Transverse colon (tissue), 3 donors: ENCODE measurements at regions not wholly inside any gene's neighbourhood (a gene's known extent, or its start where the extent isn't known, plus 50 kb on each side); places are given as distances from the start of the nearest gene placed in this dataset.

Source experiments
- CTCF ChIP-seq, 5 experiments: fragments of 200-600 bp in 3 of 5; fragments of 450-650 bp in 2 of 5; sonication (generic) in 3 of 5; IDR thresholded peaks; 1 replicate in 2 of 5; 2 replicates in 3 of 5; pipeline ENCODE4 v1.5.1; 2016 to 2017; ENCODE audit warnings: antibody characterized with exemption in 5 of 5, inconsistent platforms in 3 of 5, mild to moderate bottlenecking in 2 of 5, moderate library complexity in 1 of 5
- EP300 ChIP-seq: sonication (generic); formaldehyde crosslinking; IDR thresholded peaks from one replicate; pipeline ENCODE4 v1.6.1; 2017; ENCODE audit warnings: antibody characterized with exemption, low read depth
- POLR2A ChIP-seq: fragments of 450-650 bp; IDR thresholded peaks from one replicate; pipeline ENCODE4 v1.6.1; 2016; ENCODE audit warnings: antibody characterized with exemption, mild to moderate bottlenecking, moderate library complexity

GRCh38 chr4:91936311-91936710 lies 367.5 kb upstream of the GRID2 start:
- no peak for TF ChIP-seq EP300
- no peak for TF ChIP-seq CTCF (IDR thresholded peaks at IDR 0.05)
- TF ChIP-seq POLR2A: no peak
